Osteoblast (primary cell): ENCODE measurements at regions not wholly inside any gene's neighbourhood (a gene's known extent, or its start where the extent isn't known, plus 50 kb on each side); places are given as distances from the start of the nearest gene placed in this dataset.
"Not testable (repeated sequence)": the region's sequence is repeated elsewhere in the genome, so short reads cannot be mapped to it uniquely, and the experiment has no call there.

Experiments used
- DNase-seq: peaks from one replicate; pipeline ENCODE4 v3.0.0; 2011; ENCODE audit warnings: low spot score, mixed read lengths; ENCODE audit not compliant: insufficient read length; ENCODE audit errors: missing footprints
- H2AFZ ChIP-seq: 2 replicates; pipeline ENCODE4 v1.6.0; 2011; ENCODE audit warnings: mild to moderate bottlenecking, low read length
- H3K27ac ChIP-seq: 2 replicates; pipeline ENCODE4 v1.5.1; 2011; ENCODE audit warnings: mild to moderate bottlenecking, low read depth, low read length, moderate library complexity
- H3K27me3 ChIP-seq: 2 replicates; pipeline ENCODE4 v1.6.0; 2012; ENCODE audit warnings: mild to moderate bottlenecking, control low read depth, inconsistent platforms, low read length, moderate library complexity; ENCODE audit not compliant: insufficient read depth
- H3K36me3 ChIP-seq: 2 replicates; pipeline ENCODE4 v1.5.1; 2011; ENCODE audit warnings: mild to moderate bottlenecking, low read length, control low read depth, moderate library complexity; ENCODE audit not compliant: insufficient read depth
- H3K4me1 ChIP-seq: 2 replicates; pipeline ENCODE4 v1.5.1; 2011; ENCODE audit warnings: mild to moderate bottlenecking, low read length, control low read depth, moderate library complexity; ENCODE audit not compliant: insufficient read depth
- H3K4me2 ChIP-seq: 2 replicates; pipeline ENCODE4 v1.6.0; 2011; ENCODE audit warnings: mild to moderate bottlenecking, low read length; ENCODE audit not compliant: insufficient read depth
- H3K4me3 ChIP-seq: fragments of 200-600 bp; sonication (generic); 3 replicates; pipeline ENCODE4 v1.5.1; 2012; ENCODE audit warnings: mild to moderate bottlenecking, low read length, inconsistent platforms; ENCODE audit not compliant: insufficient read depth
- H3K79me2 ChIP-seq: 2 replicates; pipeline ENCODE4 v1.6.0; 2012; ENCODE audit warnings: mild to moderate bottlenecking, low read length, control low read depth, inconsistent platforms; ENCODE audit not compliant: insufficient read depth
- H3K9me3 ChIP-seq: 2 replicates; pipeline ENCODE4 v1.5.1; 2011; ENCODE audit warnings: low read depth, low read length, control low read depth
- H4K20me1 ChIP-seq: 2 replicates; pipeline ENCODE4 v1.6.0; 2012; ENCODE audit warnings: mild to moderate bottlenecking, low read length, control low read depth; ENCODE audit not compliant: insufficient read depth
- TF ChIP-seq, protein P1 (sequence below): IDR thresholded peaks from 2 replicates; pipeline ENCODE4 v1.5.1; 2011; ENCODE audit warnings: mild to moderate bottlenecking, low read depth, low read length, moderate library complexity; ENCODE audit errors: extremely low read depth

DNA sequence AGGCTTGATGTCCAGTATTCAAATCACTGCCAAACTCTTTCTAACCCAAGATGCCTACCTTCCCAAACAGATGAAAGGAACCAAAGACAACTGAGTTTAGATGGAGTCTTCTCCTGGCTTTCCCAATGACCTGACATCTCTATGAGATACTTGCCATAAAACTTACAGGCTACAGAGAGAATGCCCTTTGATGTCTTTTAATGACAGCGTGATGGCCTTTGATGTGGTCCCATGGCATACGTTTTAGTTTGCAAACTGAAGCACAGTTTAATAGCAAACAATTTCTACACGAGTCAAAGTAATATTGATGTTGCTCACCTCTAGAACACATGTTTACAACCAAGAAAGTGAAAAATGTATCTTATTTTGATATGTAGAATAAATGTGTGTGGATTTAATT, 73.2 kb downstream of the ZIC4 start:
- DNase-seq, result no peak
- no peak overlapping the region for H3K4me3 ChIP-seq
- no peak overlapping the region for H2AFZ ChIP-seq
- no peaks in the 10 kb centered on the region for H3K4me1 ChIP-seq
- TF ChIP-seq, protein P1, sequence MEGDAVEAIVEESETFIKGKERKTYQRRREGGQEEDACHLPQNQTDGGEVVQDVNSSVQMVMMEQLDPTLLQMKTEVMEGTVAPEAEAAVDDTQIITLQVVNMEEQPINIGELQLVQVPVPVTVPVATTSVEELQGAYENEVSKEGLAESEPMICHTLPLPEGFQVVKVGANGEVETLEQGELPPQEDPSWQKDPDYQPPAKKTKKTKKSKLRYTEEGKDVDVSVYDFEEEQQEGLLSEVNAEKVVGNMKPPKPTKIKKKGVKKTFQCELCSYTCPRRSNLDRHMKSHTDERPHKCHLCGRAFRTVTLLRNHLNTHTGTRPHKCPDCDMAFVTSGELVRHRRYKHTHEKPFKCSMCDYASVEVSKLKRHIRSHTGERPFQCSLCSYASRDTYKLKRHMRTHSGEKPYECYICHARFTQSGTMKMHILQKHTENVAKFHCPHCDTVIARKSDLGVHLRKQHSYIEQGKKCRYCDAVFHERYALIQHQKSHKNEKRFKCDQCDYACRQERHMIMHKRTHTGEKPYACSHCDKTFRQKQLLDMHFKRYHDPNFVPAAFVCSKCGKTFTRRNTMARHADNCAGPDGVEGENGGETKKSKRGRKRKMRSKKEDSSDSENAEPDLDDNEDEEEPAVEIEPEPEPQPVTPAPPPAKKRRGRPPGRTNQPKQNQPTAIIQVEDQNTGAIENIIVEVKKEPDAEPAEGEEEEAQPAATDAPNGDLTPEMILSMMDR, result no peak
- no peaks in the 10 kb centered on the region for H3K9me3 ChIP-seq
- peaks cover 10% of the 10 kb centered on the region for H3K27me3 ChIP-seq
- H3K79me2 ChIP-seq, result no peaks in the 10 kb centered on the region
- H3K27ac ChIP-seq, result no peak overlapping the region
- no peaks in the 10 kb centered on the region for H4K20me1 ChIP-seq
- no peak overlapping the region for H3K4me2 ChIP-seq
- H3K36me3 ChIP-seq, result no peaks in the 10 kb centered on the region

DNA sequence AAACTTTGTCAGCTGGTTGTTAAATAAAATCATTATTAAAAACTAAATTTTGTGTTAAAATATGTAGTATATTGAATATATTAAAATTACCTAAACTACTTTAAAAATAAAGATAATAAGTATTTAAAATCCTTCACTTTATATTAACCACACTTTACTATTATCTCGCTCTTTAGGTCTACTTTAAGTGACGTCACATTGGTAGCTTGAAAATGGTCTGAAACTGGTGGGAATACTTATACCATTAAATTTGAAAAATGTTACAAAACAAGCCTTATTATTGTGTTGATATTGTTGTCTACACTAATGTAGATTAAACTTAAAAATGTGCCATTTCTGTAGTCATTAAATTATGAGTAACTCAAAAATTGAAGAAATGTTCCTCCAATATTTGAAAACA, 77.6 kb downstream of the ZIC4 start:
- Histone ChIP-seq H3K4me3 (no peak overlapping the region), H3K4me1 (no peaks in the 10 kb centered on the region), H3K9me3 (no peaks in the 10 kb centered on the region), H3K27me3 (no peaks in the 10 kb centered on the region), H2AFZ (no peak overlapping the region), H3K79me2 (no peaks in the 10 kb centered on the region), H4K20me1 (no peaks in the 10 kb centered on the region), H3K27ac (no peak overlapping the region), H3K36me3 (no peaks in the 10 kb centered on the region), H3K4me2 (no peak overlapping the region)
- DNase-seq, result no peak
- TF ChIP-seq, protein P1, result no peak

DNA sequence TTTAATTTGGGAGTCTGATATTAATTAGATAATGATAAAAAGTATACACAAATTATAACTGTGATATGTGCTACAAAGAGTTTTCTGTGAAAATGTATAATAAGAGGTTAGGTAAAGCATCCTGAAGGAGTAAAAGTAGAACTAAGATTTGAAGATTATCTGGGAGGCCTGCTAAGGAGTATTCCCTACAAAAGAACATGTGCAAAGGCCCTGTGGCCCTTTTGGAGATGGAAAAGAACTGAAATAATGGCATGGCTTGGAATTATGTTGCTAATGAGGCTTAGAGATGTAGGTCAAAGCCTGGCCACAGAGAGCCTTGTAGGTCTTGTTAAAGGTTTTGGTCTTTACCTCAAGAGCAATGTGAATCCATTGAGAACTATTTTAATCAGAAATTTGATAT, 82.0 kb downstream of the ZIC4 start:
- H3K9me3 ChIP-seq, result no peaks in the 10 kb centered on the region
- no peaks in the 10 kb centered on the region for H3K79me2 ChIP-seq
- no peak overlapping the region for H3K4me2 ChIP-seq
- no peaks in the 10 kb centered on the region for H4K20me1 ChIP-seq
- DNase-seq, result no peak
- no peak overlapping the region for H3K27ac ChIP-seq
- no peaks in the 10 kb centered on the region for H3K27me3 ChIP-seq
- H3K4me1 ChIP-seq, result no peaks in the 10 kb centered on the region
- H3K36me3 ChIP-seq, result no peaks in the 10 kb centered on the region
- TF ChIP-seq, protein P1, result no peak
- no peak overlapping the region for H3K4me3 ChIP-seq
- H2AFZ ChIP-seq, result no peak overlapping the region

DNA sequence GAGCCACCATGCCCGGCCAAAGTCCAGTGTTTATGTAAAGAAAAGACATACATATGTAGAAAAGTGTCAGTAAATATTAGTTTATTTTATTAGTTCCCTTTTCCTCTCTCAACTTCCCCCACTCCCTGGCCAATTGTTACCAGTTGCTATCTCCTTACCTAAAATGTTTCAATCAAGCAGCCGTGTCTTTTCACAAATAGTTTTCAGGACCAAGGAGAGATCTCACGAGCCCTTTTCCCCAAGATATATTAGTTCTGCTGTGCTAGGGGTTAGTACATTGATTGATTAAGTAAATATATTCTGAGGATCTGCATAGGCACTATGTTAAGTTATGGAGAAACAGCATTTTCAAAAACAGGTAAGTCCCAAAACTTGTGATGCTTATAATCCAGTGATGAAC, 87.4 kb downstream of the ZIC4 start:
- no peak overlapping the region for H2AFZ ChIP-seq
- H3K4me3 ChIP-seq, result no peak overlapping the region
- no peaks in the 10 kb centered on the region for H3K9me3 ChIP-seq
- no peaks in the 10 kb centered on the region for H3K4me1 ChIP-seq
- DNase-seq, result peak; percentile 44
- TF ChIP-seq, protein P1, result no peak
- no peaks in the 10 kb centered on the region for H3K36me3 ChIP-seq
- H4K20me1 ChIP-seq, result no peaks in the 10 kb centered on the region
- no peaks in the 10 kb centered on the region for H3K27me3 ChIP-seq
- no peaks in the 10 kb centered on the region for H3K79me2 ChIP-seq
- H3K27ac ChIP-seq, result no peak overlapping the region
- H3K4me2 ChIP-seq, result no peak overlapping the region

DNA sequence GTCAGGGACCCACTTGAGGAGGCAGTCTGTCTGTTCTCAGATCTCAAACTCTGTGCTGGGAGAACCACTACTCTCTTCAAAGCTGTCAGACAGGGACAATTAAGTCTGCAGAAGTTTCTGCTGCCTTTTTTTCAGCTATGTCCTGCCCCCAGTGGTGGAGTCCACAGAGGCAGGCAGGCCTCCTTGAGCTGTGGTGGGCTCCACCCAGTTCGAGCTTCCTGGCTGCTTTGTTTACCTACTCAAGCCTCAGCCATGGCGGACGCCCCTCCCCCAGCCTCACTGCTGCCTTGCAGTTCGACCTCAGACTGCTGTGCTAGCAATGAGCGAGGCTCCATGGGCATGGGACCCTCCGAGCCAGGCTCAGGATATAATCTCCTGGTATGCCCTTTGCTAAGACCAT, 89.3 kb downstream of the ZIC4 start:
- H3K36me3 ChIP-seq, H4K20me1 ChIP-seq, H3K4me1 ChIP-seq, H3K27ac ChIP-seq, H2AFZ ChIP-seq, H3K27me3 ChIP-seq, H3K79me2 ChIP-seq, DNase-seq, H3K9me3 ChIP-seq, H3K4me3 ChIP-seq, H3K4me2 ChIP-seq: not testable (repeated sequence)
